ENCODE measurements at regions not wholly inside any gene's neighbourhood (a gene's known extent, or its start where the extent isn't known, plus 50 kb on each side); places are given as distances from the start of the nearest gene placed in this dataset. TPM values are rescaled to one million over a fixed set of nuclear protein-coding genes. Genes with fewer than 3 reads are reported as not detected.

MicroRNAs encoded in the stretch of these regions (microRNA counts, 767-probe panel; counts per million panel counts)
- not detected for microRNA hsa-miR-663b

Small RNA genes lying in the stretch of these regions (microRNA-seq; reads per million reads assigned to microRNA genes)
- gene MIR663B (ENCODE audit: borderline microRNAs expressed) = not detected

Small RNA genes lying in the stretch of these regions (small RNA-seq; reads per million reads assigned to genes)
- gene MIR663B (not detected), gene RNA5-8SP5 (0.15 reads per million)
